ENCODE measurements at regions not wholly inside any gene's neighbourhood (a gene's known extent, or its start where the extent isn't known, plus 50 kb on each side); places are given as distances from the start of the nearest gene placed in this dataset.

DNA sequence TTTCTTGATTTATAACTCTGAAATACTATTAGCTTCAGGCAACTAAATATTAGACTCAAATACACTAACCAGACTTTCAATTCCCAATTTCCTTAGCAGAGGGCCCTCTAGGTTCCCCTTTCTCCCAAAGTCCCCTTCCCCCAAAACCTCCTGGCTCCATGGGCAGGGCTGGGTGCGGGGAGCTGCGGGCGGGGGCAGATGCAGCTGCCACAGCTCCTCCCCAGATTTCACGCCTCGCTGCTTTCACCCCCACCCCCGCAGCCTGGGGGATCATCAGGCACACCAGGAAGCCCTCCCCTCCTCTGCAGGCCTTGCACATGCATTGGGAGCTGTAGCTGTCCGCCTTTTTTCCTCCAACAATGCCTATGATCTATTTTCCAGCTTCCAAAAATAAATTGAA, 82.8 kb upstream of the SPATA31C2 start:
- Histone ChIP-seq H3K4me3 (ENCODE audit: low read depth in 1 of 2, low read length in 2 of 2) (no peak overlapping the region), H3K4me1 (ENCODE audit: control insufficient read depth in 1 of 2, insufficient read depth in 2 of 2, low read length in 2 of 2) (no peaks in the 10 kb centered on the region), H3K36me3 (ENCODE audit: control insufficient read depth in 1 of 2, insufficient read depth in 2 of 2, low read length in 2 of 2) (no peaks in the 10 kb centered on the region), H3K27ac (ENCODE audit: low read length) (no peak overlapping the region), H3K27me3 (ENCODE audit: low read depth, low read length) (no peaks in the 10 kb centered on the region), H3K9me3 (ENCODE audit: control insufficient read depth in 1 of 2, low read length in 2 of 2) (no peaks in the 10 kb centered on the region)

DNA sequence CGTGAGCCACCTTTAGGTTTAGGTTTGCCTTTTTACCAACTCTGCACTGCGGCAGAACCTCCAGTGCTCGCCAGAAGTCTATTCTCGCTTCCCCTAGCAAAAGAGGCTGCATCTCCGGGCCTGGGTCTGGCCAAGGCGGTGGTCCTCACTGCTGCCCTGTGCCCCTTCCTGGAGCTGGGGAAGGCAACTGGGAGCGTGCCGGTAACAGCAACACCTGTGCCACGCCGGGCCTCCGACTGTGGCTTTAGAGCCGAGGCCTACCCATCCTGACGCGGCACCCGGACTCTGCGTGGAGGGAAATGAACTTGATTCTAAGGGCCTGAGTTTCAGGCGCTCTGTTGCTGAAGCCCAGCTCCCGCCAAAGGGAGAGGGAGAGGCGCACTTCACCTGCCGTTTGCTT, 82.4 kb upstream of the SPATA31C2 start:
- Histone ChIP-seq H3K4me1 (ENCODE audit: control insufficient read depth in 1 of 2, insufficient read depth in 2 of 2, low read length in 2 of 2) (no peaks in the 10 kb centered on the region), H3K27me3 (ENCODE audit: low read depth, low read length) (no peaks in the 10 kb centered on the region), H3K27ac (ENCODE audit: low read length) (no peak overlapping the region), H3K9me3 (ENCODE audit: control insufficient read depth in 1 of 2, low read length in 2 of 2) (no peaks in the 10 kb centered on the region), H3K4me3 (ENCODE audit: low read depth in 1 of 2, low read length in 2 of 2) (no peak overlapping the region), H3K36me3 (ENCODE audit: control insufficient read depth in 1 of 2, insufficient read depth in 2 of 2, low read length in 2 of 2) (no peaks in the 10 kb centered on the region)

DNA sequence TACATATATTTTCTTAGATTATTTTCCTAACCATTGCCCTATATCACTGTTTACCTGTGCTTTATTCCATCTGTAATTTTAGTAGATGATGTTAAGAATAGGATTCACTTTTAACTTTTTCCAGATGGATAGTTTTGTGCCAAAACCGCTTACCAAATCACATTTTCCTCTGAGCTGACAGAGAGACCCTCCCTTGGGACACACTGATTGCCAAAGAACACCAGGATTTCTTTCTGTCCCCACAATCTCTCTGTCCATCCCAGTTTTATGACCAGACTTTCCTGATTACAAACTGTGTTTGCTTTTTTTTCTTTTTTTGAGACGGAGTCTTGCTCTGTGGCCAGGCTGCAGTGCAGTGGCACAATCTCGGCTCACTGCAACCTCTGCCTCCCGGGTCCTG, 81.3 kb upstream of the SPATA31C2 start:
- Histone ChIP-seq H3K27ac (ENCODE audit: low read length) (no peak overlapping the region), H3K27me3 (ENCODE audit: low read depth, low read length) (no peaks in the 10 kb centered on the region), H3K36me3 (ENCODE audit: control insufficient read depth in 1 of 2, insufficient read depth in 2 of 2, low read length in 2 of 2) (no peaks in the 10 kb centered on the region), H3K4me3 (ENCODE audit: low read depth in 1 of 2, low read length in 2 of 2) (no peak overlapping the region), H3K9me3 (ENCODE audit: control insufficient read depth in 1 of 2, low read length in 2 of 2) (no peaks in the 10 kb centered on the region), H3K4me1 (ENCODE audit: control insufficient read depth in 1 of 2, insufficient read depth in 2 of 2, low read length in 2 of 2) (no peaks in the 10 kb centered on the region)

DNA sequence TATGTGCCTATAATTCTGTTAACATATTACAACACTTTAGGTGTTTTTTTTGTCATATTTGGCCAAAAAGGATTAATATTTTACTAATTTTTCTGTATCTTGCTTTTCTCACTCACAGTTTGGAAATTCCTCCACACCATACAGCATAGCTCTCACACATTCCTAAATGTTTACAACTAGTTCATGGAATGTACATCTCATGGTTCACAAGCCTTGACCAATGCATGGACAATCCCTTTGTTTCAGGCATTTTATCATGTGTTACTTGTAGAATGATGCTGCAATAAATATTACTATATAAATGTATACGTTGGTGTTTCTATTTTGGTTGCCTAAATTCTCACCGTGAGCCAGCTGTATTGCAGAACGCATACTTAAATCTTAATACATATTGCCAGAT, 80.5 kb upstream of the SPATA31C2 start:
- Histone ChIP-seq H3K27ac (ENCODE audit: low read length) (no peak overlapping the region), H3K9me3 (ENCODE audit: control insufficient read depth in 1 of 2, low read length in 2 of 2) (no peaks in the 10 kb centered on the region), H3K4me1 (ENCODE audit: control insufficient read depth in 1 of 2, insufficient read depth in 2 of 2, low read length in 2 of 2) (no peaks in the 10 kb centered on the region), H3K4me3 (ENCODE audit: low read depth in 1 of 2, low read length in 2 of 2) (no peak overlapping the region), H3K36me3 (ENCODE audit: control insufficient read depth in 1 of 2, insufficient read depth in 2 of 2, low read length in 2 of 2) (no peaks in the 10 kb centered on the region), H3K27me3 (ENCODE audit: low read depth, low read length) (no peaks in the 10 kb centered on the region)

DNA sequence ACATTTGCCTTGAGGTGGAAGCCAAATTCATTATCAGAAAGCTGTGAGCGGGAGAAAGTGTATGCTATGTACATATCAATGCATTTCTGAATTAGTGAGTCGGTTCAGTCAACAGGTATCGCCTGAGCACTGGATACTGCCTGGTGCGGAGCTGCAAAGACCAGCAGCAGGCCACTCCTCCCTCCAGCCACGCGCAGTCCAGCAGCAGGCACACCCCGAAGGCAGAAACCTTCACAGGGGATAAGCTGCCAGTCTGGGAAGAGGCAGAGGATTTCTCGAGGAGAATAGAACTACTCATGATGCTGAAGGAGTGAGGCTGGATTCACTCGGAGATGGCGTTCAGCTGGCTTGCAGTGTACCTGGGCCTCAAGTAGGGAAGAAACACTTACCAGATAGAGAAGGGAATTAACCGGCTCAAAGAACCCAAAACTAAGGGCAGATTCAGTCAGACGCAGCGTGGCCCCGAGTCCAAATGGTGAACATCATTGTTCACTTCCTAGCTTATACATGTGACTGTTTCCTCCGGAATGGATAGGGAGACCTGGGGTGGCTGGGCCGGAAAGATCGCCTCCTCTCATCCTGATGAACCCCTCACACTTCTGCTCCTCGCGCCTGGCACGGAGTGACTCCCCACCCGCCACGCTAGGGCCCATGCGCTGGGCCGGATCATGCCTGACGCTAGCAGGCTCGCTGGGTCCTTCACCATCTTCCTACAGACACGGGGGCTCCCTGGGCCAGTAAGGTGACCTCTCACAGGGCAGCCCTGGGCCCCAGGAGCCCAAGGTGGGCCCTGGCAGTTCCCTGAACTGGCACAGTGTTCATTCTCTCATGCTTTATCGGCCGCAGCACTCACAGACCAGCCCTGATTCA, 78.1 kb upstream of the SPATA31C2 start:
- Histone ChIP-seq H3K27ac (ENCODE audit: low read length) (no peak overlapping the region), H3K4me3 (ENCODE audit: low read depth in 1 of 2, low read length in 2 of 2) (no peak overlapping the region), H3K9me3 (ENCODE audit: control insufficient read depth in 1 of 2, low read length in 2 of 2) (no peaks in the 10 kb centered on the region)

DNA sequence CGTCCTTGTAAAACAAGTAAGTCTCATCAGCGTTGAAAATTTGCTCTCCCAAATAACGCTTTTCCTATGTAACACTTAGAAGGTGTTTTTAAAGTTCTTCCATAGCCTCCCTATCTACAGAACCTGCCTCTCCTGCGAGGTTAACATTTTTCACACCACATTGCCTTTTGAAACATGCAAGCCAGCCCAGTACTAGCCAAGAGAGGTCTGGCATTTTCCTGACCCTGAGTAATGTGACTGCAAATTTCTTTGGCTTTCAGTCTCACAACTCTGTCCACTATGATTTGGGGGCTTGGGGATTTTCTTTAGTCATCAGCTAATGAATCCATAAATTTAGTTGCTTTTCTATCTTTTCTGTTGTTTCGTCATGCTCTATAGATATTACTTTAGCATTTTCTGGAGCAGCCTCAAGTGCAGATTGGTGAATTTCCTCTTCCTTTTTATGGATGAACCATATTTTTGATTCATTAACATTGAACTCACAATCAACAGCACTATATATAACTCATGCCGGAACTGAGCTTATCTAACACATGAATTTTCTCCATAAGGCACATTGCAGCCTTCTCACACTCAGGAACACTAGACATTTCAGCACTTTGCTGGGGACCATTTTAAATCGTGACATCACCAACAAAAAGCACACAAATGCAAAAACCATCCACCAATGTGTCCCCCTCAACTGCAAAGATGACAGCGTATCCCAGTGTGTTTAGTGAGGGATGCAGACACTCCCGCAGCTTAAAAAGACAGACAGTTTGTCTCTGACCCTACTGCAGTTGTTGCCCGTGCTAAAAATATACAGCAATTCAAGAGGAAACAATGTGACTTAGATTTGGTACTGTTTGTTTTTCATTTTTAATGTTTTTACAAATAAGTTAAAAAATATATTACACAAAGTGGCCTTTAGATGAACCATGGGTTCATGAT, 77.2 kb upstream of the SPATA31C2 start:
- Histone ChIP-seq H3K4me1 (ENCODE audit: control insufficient read depth in 1 of 2, insufficient read depth in 2 of 2, low read length in 2 of 2) (no peaks in the 10 kb centered on the region), H3K4me3 (ENCODE audit: low read depth in 1 of 2, low read length in 2 of 2) (no peak overlapping the region), H3K9me3 (ENCODE audit: control insufficient read depth in 1 of 2, low read length in 2 of 2) (no peaks in the 10 kb centered on the region), H3K36me3 (ENCODE audit: control insufficient read depth in 1 of 2, insufficient read depth in 2 of 2, low read length in 2 of 2) (no peaks in the 10 kb centered on the region), H3K27me3 (ENCODE audit: low read depth, low read length) (no peaks in the 10 kb centered on the region), H3K27ac (ENCODE audit: low read length) (no peak overlapping the region)

More for the DNA sequence above, 78.1 kb upstream of the SPATA31C2 start:
- Histone ChIP-seq H3K36me3 (ENCODE audit: control insufficient read depth in 1 of 2, insufficient read depth in 2 of 2, low read length in 2 of 2) (no peaks in the 10 kb centered on the region), H3K27me3 (ENCODE audit: low read depth, low read length) (no peaks in the 10 kb centered on the region), H3K4me1 (ENCODE audit: control insufficient read depth in 1 of 2, insufficient read depth in 2 of 2, low read length in 2 of 2) (no peaks in the 10 kb centered on the region)

DNA sequence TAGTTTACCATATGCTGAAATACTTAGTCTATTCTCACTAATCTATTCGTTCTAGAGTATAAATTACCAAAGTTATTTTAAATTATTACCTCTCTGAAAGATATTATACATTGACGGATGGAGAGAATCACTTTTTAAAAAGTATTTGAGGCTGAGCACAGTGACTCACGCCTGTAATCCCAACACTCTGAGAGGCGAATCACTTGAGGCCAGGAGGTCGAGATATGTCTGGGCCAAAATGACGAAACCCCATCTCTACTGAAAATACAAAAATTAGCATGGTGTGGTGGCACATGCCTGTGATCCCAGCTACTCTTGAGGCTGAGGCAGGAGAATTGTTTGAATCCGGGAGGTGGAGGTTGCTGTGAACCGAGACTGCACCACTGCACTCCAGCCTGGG, 64.0 kb upstream of the SPATA31C2 start:
- Histone ChIP-seq H3K9me3 (ENCODE audit: control insufficient read depth in 1 of 2, low read length in 2 of 2) (no peaks in the 10 kb centered on the region), H3K27ac (ENCODE audit: low read length) (no peak overlapping the region), H3K4me1 (ENCODE audit: control insufficient read depth in 1 of 2, insufficient read depth in 2 of 2, low read length in 2 of 2) (peaks cover 0 to 14% of the 10 kb centered on the region in 2 donors), H3K4me3 (ENCODE audit: low read depth in 1 of 2, low read length in 2 of 2) (no peak overlapping the region), H3K27me3 (ENCODE audit: low read depth, low read length) (no peaks in the 10 kb centered on the region), H3K36me3 (ENCODE audit: control insufficient read depth in 1 of 2, insufficient read depth in 2 of 2, low read length in 2 of 2) (no peaks in the 10 kb centered on the region)

DNA sequence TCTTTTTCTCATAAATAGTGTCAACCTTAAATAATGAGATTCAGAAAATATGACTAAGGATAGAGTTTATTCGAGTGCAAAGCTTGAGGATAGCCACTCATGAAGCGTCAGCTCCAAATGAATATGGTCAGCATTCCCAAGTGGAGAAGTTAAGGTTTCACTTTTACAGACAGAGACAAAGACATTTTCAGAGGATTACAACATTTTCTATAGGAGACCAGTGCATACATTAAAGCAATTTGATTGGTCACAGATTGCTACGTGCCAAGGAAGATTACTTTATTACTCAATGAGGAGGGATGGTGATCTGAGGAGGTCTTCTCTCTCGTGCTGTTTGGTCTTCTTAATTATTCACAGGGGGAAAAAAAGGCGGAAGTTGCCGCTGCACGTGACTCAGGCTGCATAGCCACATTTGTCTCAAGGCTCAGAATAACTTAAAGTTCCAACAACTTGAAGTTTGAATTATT, 60.1 kb upstream of the SPATA31C2 start:
- Histone ChIP-seq H3K36me3 (ENCODE audit: control insufficient read depth in 1 of 2, insufficient read depth in 2 of 2, low read length in 2 of 2) (no peaks in the 10 kb centered on the region), H3K27me3 (ENCODE audit: low read depth, low read length) (no peaks in the 10 kb centered on the region), H3K4me1 (ENCODE audit: control insufficient read depth in 1 of 2, insufficient read depth in 2 of 2, low read length in 2 of 2) (peaks cover 0 to 14% of the 10 kb centered on the region in 2 donors), H3K4me3 (ENCODE audit: low read depth in 1 of 2, low read length in 2 of 2) (peak overlapping the region; percentile 30 to 37), H3K27ac (ENCODE audit: low read length) (peak overlapping the region; percentile 4), H3K9me3 (ENCODE audit: control insufficient read depth in 1 of 2, low read length in 2 of 2) (no peaks in the 10 kb centered on the region)

DNA sequence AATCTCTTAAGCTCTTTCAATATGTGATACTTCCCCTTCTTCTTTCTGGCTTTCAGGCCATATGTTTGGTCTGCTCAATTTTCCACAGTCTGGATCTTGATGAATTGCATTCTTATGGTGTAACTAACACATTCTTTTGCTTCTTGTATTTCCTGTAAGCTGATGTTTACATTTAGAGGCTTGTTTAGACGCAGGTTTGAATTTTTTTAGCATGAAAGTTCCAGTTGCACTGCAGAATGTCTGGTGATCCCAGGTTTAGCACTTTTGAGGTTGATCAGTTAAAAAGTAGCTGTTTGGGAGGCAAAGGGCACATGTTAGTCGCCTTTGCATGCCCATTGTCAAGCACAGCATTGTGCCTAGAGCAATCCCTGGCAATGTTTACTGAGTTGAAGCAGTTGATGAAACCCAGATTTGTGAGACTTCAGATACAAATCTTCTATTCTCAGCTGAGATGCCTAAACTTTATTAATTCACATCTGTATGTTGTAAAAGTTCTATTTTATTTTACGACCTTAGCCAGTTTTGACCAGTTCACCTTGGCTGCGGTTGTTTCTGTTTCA, 59.6 kb upstream of the SPATA31C2 start:
- H3K27ac ChIP-seq (ENCODE audit: low read length), result peak overlapping the region; percentile 4
- H3K4me3 ChIP-seq (ENCODE audit: low read depth in 1 of 2, low read length in 2 of 2), result peak overlapping the region; percentile 30 to 37
- no peaks in the 10 kb centered on the region for H3K9me3 ChIP-seq (ENCODE audit: control insufficient read depth in 1 of 2, low read length in 2 of 2)

DNA sequence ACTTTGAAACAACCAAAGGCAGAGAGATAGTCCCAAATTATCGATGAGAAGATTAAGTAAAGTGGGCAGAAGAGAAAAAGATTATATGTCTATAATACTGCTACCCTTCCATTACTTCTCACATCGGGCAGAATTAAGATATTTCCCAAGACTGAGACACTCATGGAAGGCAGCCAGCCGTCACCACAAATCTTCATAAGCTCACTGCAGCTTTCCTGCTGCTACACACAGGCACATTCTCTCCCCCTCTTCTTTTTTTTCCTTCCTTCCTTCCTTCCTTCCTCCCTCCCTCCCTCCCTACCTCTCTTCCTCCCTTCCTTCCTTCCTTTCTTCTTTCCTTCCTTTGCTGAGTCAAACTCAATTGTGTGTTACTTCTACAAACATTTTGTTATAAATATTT, 58.7 kb upstream of the SPATA31C2 start:
- H3K4me3 ChIP-seq (ENCODE audit: low read depth in 1 of 2, low read length in 2 of 2), result no peak overlapping the region
- no peaks in the 10 kb centered on the region for H3K27me3 ChIP-seq (ENCODE audit: low read depth, low read length)
- no peaks in the 10 kb centered on the region for H3K9me3 ChIP-seq (ENCODE audit: control insufficient read depth in 1 of 2, low read length in 2 of 2)
- H3K36me3 ChIP-seq (ENCODE audit: control insufficient read depth in 1 of 2, insufficient read depth in 2 of 2, low read length in 2 of 2), result no peaks in the 10 kb centered on the region
- H3K4me1 ChIP-seq (ENCODE audit: control insufficient read depth in 1 of 2, insufficient read depth in 2 of 2, low read length in 2 of 2), result peaks cover 0 to 20% of the 10 kb centered on the region in 2 donors
- H3K27ac ChIP-seq (ENCODE audit: low read length), result no peak overlapping the region

More for the DNA sequence above, 59.6 kb upstream of the SPATA31C2 start:
- Histone ChIP-seq H3K4me1 (ENCODE audit: control insufficient read depth in 1 of 2, insufficient read depth in 2 of 2, low read length in 2 of 2) (peaks cover 0 to 18% of the 10 kb centered on the region in 2 donors), H3K36me3 (ENCODE audit: control insufficient read depth in 1 of 2, insufficient read depth in 2 of 2, low read length in 2 of 2) (no peaks in the 10 kb centered on the region), H3K27me3 (ENCODE audit: low read depth, low read length) (no peaks in the 10 kb centered on the region)
